Activated CD4-positive, alpha-beta T cell treated with anti-CD3 and anti-CD28 coated beads for 24 hours (primary cell): ENCODE measurements at regions not wholly inside any gene's neighbourhood (a gene's known extent, or its start where the extent isn't known, plus 50 kb on each side); places are given as distances from the start of the nearest gene placed in this dataset.
"Not testable (repeated sequence)": the region's sequence is repeated elsewhere in the genome, so short reads cannot be mapped to it uniquely, and the experiment has no call there.

Experiments
- DNase-seq, 2 donors: peaks; one replicate each; pipeline ENCODE4 v3.0.0-alpha.2; 2020; ENCODE audit warnings: low read depth in 2 of 2

- no peak for DNase-seq
Observed at GRCh38 chr1:61028136-61028535, 54.2 kb upstream of the NFIA start.

- not testable (repeated sequence) for DNase-seq
Observed at GRCh38 chr1:61018068-61018467, 64.3 kb upstream of the NFIA start.

DNA sequence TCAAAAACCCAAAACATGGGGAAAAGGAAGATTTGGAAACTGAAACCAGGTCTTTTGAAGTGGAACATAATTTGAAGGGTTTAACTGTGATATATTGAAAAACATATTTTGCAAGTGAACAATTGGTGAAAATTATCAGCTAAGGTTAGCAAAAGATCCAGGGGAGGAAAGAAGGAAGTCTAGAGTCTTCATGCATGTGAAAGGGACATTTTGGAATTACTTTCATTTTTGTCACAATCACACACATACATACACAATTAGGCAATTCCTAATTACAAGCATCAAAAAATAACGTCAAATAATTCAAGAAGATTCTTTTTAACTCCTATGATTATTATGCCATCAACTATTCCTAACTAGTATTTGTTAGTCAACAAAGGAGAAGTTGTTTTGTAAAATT is 64.7 kb upstream of the NFIA start:
- no peak for DNase-seq

- no peak for DNase-seq
Observed at GRCh38 chr1:61013946-61014667, 68.3 kb upstream of the NFIA start.

- DNase-seq = no peak
Observed at GRCh38 chr1:61013189-61013945, 69.0 kb upstream of the NFIA start.

GRCh38 chr1:61012341-61012761 is 70.0 kb upstream of the NFIA start:
- DNase-seq = no peak

DNA sequence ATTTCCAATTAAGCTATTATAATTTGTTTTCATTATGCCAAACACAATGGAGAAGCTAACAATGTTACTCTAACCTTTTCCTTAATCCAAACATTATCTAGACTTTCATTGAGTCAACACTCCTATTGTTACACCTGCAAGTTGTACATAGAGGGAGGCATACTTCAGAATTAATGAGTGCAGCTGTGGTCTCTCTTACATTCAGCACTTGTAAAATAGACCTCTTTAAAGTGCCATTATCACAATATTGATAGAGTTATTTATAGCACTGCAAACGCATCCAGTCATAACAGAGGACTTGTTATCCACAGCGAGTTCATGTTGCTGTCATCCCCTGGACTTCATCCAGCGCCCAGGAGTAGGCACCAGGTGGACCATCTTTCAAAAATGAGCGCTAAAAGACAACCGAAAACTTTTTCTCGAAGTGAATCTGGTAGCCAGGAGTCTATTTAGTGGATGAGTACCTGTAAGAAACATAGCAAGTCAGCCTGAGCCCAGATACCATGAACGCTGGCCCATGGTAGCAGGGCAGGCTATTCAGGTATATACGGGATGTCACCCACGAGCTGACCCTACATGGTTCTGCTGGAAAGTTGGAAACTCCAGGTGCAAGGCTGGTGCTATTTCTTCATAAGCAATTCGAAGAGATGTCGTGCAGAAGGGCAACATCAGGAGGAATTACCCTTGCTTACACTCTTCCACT is 70.6 kb upstream of the NFIA start:
- DNase-seq = no peak

GRCh38 chr1:61007534-61008364 is 74.6 kb upstream of the NFIA start:
- no peak for DNase-seq

GRCh38 chr1:61005614-61006580 is 76.5 kb upstream of the NFIA start:
- no peak for DNase-seq

- DNase-seq = no peak
Observed at GRCh38 chr1:61004262-61005003, 77.9 kb upstream of the NFIA start.

DNA sequence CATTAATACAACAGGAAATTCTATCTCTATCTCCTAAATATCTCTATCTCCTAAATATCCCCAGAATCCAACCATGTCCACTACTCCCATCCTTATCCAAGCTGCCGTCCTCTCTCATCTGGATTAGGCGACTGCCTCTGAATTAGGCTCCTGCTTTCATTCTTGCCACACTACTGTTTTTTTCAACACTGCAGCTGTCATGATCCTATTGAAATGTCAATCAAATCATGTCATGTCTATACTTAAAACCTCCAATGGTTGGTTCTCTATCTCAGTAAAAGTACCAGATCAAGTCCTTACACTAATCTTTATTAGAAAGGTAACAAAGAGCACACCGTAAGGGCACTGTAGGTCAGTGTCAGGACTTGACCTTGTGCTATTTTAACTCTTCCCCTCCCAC is 82.0 kb upstream of the NFIA start:
- DNase-seq = no peak

- no peak for DNase-seq
Observed at GRCh38 chr1:60998786-60999185, 83.6 kb upstream of the NFIA start.

DNA sequence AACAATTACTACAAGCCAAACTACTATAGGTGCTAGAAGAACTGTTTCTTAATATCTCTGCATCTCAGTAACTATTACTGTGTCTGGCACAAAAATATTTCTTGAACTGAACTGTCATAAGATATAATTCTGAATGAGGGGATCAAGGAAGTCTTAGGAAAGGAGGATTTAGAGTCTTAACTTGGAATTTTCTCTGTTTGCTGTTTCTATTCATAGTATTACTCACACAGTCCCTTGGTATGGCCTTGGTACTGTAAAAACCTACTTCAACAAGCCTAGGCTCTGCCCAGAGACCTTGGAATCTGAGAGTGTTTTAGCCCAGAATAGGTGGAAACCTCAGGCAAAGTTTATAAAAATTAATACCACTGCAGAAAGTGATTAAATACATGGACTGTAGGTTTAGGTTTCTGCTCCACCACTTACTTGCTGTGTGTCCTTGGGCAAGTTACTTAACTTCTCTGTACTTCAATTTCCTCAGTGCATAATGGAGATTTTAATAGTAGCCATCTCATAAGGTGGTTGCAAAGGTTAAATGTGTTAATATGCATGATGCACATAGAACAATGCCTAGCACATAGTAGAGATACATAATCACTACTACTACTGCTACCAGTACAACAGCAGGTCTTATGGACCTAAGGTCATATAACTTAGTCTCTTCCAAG is 87.4 kb upstream of the NFIA start:
- DNase-seq = no peak

- no peak for DNase-seq
Observed at GRCh38 chr1:60994369-60994768, 88.0 kb upstream of the NFIA start.

DNA sequence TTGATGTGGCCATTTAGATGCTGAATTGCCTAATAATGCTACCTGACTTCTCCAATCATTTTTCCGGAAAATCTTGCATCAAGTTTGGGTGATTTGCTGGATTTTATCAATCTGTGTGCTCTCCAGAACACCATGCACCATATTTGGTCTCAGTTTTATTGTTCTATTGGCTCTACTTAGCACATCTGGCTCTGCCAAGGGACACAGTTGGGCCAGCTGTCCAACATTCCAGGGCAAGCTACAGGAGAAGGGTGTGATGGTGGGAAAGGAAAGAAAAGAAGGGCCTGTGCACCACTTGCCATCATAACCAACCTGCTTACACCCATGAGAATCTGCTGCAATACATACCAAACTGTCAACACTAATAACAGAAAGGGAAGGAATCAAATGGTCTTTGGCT is 90.2 kb upstream of the NFIA start:
- no peak for DNase-seq

- DNase-seq = no peak
Observed at GRCh38 chr1:60990714-60991090, 91.7 kb upstream of the NFIA start.

DNA sequence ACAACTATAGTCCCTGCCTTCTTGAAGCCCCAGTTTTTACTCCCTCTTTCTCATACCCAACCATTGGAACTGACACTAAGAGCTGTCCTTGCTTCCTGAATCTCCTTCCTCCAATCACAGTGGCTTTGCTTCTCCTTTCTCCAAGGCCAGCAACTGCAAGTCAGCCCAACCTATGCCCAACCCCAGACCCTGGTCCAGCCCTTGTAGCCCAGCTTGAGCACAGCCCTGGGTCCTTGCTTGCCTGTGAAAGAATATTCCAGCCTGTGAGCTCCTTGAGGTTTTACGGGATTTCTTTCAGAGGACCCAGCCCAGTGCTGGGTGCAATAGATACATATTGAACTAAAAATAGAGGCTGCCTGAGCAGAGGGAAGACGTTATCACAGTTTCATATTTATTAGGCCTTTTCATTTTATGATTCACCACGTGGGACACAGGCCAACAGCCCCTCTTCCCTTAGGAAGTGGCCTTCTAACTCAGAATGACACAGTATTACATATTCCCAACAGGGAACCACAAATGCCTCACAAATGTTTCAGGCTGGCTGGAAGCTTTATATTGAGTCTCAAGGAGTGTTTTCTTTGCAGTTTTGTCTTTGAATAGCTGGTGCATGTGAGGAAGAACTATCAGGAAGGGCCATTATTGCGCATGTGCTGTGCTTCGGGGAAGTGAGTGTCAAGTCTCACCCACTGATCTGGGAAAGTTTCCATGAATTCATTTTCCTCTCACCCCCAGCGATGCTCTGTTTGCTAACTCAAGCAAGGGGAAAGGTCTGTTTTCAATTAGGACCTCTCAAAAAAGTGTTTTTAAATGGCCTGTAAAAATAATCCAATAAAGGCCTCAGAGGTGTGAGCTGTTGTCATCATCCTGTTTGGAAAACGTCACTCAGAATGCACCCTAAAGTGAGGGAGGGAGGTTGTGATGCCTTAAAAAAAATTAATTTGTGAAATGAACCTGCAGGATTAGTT is 92.3 kb upstream of the NFIA start:
- DNase-seq = no peak

GRCh38 chr1:60988891-60989290 is 93.5 kb upstream of the NFIA start:
- no peak for DNase-seq
